OCI-LY7 (cell line): ENCODE measurements at regions not wholly inside any gene's neighbourhood (a gene's known extent, or its start where the extent isn't known, plus 50 kb on each side); places are given as distances from the start of the nearest gene placed in this dataset.

Experiments
- BruUV-seq: library from RNA; stranded (reverse); fragments of 400-500 nt; replicated peaks from 2 replicates; lab custom pipeline; 2021; lab: Mats Ljungman, UMichigan
- CTCF ChIA-PET: fragments of 300-600 bp; sonication (Branson Sonifier 250); formaldehyde crosslinking; loops from one replicate; lab custom pipeline; 2022; ENCODE audit warnings: antibody characterized with exemption; ENCODE audit not compliant: unreplicated experiment; lab: Charles Lee
- POLR2A ChIA-PET: fragments of 300-600 bp; sonication (Branson Sonifier 250); formaldehyde crosslinking; loops from one replicate; lab custom pipeline; 2022; ENCODE audit warnings: antibody characterized with exemption; lab: Charles Lee
- DNase-seq: peaks from one replicate; pipeline ENCODE4 v3.0.0-alpha.2; 2015; ENCODE audit warnings: low spot score
- H2AFZ ChIP-seq: fragments of 200-600 bp; sonication (generic), shearing (Covaris generic); 2 replicates; pipeline ENCODE4 v1.6.1; 2014; ENCODE audit warnings: mild to moderate bottlenecking, antibody characterized with exemption, low read length, moderate library complexity
- H3K27ac ChIP-seq: fragments of 200-600 bp; sonication (generic); 2 replicates; pipeline ENCODE4 v1.5.1; 2014; ENCODE audit warnings: mixed run types, low read depth, mild to moderate bottlenecking, moderate library complexity, low read length, inconsistent platforms; ENCODE audit not compliant: poor library complexity, severe bottlenecking
- H3K36me3 ChIP-seq: fragments of 200-600 bp; sonication (generic); 2 replicates; pipeline ENCODE4 v1.6.1; 2014; ENCODE audit warnings: mild to moderate bottlenecking, antibody characterized with exemption, low read length, moderate library complexity, mixed read lengths; ENCODE audit not compliant: insufficient read depth
- H3K4me1 ChIP-seq: fragments of 200-600 bp; sonication (generic); 2 replicates; pipeline ENCODE4 v1.5.1; 2014; ENCODE audit warnings: mild to moderate bottlenecking, low read length; ENCODE audit not compliant: insufficient read depth, poor library complexity, severe bottlenecking
- H3K4me2 ChIP-seq: fragments of 200-600 bp; sonication (generic); 2 replicates; pipeline ENCODE4 v1.6.1; 2014; ENCODE audit warnings: mild to moderate bottlenecking, low read length
- H3K4me3 ChIP-seq: fragments of 200-600 bp; sonication (generic); 2 replicates; pipeline ENCODE4 v1.5.1; 2014; ENCODE audit warnings: mild to moderate bottlenecking, low read depth, low read length; ENCODE audit not compliant: poor library complexity, severe bottlenecking
- H3K79me2 ChIP-seq: fragments of 200-600 bp; sonication (generic); 2 replicates; pipeline ENCODE4 v1.6.1; 2016; ENCODE audit warnings: low read depth, mild to moderate bottlenecking, low read length, moderate library complexity, mixed read lengths; ENCODE audit not compliant: insufficient read depth
- H3K9me2 ChIP-seq: fragments of 200-600 bp; sonication (generic); 2 replicates; pipeline ENCODE4 v1.6.1; 2016; ENCODE audit warnings: mild to moderate bottlenecking, low read length, mixed read lengths; ENCODE audit not compliant: insufficient read depth
- H3K9me3 ChIP-seq: fragments of 200-600 bp; sonication (generic); 2 replicates; pipeline ENCODE4 v1.6.1; 2014; ENCODE audit warnings: mild to moderate bottlenecking, mixed run types, low read length, mixed read lengths
- H4K20me1 ChIP-seq: fragments of 200-600 bp; sonication (generic); 2 replicates; pipeline ENCODE4 v1.6.1; 2014; ENCODE audit warnings: mild to moderate bottlenecking, antibody characterized with exemption, low read length, moderate library complexity, mixed read lengths; ENCODE audit not compliant: insufficient read depth
- EZH2phosphoT487 ChIP-seq: fragments of 200-600 bp; sonication (generic); IDR thresholded peaks from 2 replicates; pipeline ENCODE4 v1.6.1; 2018; ENCODE audit warnings: low read depth, borderline replicate concordance, mild to moderate bottlenecking, mixed run types, antibody characterized with exemption, low read length, moderate library complexity, mixed read lengths
- intact Hi-C: fragments of 100-400 bp; cut with micrococcal nuclease; formaldehyde crosslinking; loops from one replicate; pipeline ENCODE4 v1.10.0; 2022; ENCODE audit not compliant: unreplicated experiment
- TF ChIP-seq, protein P1 (sequence below): fragments of 200-600 bp; sonication (generic); conservative IDR thresholded peaks from 2 replicates; pipeline ENCODE4 v1.5.1; 2014; ENCODE audit warnings: mild to moderate bottlenecking, antibody characterized with exemption, low read length, moderate library complexity, mixed read lengths

DNA sequence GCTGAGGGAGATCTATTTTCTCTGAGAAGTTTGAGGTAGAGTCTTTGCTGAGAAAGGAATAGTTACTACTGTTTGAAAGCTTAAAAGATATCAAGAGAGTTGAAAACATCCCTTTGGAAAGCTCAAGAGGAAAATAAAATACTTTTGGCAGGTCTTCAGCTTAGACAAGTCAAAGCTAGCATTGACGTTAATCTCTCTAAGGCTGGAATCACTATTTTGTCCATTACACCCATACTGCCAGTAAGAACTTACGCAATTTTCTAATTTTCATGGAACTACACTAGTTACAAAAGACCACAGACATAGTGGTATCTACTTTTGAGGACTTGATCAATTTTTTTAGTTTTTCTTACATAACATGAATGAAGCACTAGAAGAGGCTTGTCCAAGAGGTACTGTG, 494.9 kb downstream of the PSAT1 start:
- no peak overlapping the region for H2AFZ ChIP-seq
- no peaks in the 10 kb centered on the region for H3K9me2 ChIP-seq
- ChIA-PET POLR2A (no interaction called here), CTCF (no interaction called here)
- H3K4me1 ChIP-seq = no peaks in the 10 kb centered on the region
- no peak for TF ChIP-seq EZH2phosphoT487
- TF ChIP-seq, protein P1, sequence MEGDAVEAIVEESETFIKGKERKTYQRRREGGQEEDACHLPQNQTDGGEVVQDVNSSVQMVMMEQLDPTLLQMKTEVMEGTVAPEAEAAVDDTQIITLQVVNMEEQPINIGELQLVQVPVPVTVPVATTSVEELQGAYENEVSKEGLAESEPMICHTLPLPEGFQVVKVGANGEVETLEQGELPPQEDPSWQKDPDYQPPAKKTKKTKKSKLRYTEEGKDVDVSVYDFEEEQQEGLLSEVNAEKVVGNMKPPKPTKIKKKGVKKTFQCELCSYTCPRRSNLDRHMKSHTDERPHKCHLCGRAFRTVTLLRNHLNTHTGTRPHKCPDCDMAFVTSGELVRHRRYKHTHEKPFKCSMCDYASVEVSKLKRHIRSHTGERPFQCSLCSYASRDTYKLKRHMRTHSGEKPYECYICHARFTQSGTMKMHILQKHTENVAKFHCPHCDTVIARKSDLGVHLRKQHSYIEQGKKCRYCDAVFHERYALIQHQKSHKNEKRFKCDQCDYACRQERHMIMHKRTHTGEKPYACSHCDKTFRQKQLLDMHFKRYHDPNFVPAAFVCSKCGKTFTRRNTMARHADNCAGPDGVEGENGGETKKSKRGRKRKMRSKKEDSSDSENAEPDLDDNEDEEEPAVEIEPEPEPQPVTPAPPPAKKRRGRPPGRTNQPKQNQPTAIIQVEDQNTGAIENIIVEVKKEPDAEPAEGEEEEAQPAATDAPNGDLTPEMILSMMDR = no peak
- no peaks in the 10 kb centered on the region for H3K79me2 ChIP-seq
- no TSS peak for BruUV-seq
- no peaks in the 10 kb centered on the region for H3K36me3 ChIP-seq
- no peaks in the 10 kb centered on the region for H3K9me3 ChIP-seq
- no peaks in the 10 kb centered on the region for H4K20me1 ChIP-seq
- no peak for DNase-seq
- intact Hi-C loops = no loop called here
- H3K27ac ChIP-seq = no peak overlapping the region
- H3K4me3 ChIP-seq = no peak overlapping the region
- no peak overlapping the region for H3K4me2 ChIP-seq

DNA sequence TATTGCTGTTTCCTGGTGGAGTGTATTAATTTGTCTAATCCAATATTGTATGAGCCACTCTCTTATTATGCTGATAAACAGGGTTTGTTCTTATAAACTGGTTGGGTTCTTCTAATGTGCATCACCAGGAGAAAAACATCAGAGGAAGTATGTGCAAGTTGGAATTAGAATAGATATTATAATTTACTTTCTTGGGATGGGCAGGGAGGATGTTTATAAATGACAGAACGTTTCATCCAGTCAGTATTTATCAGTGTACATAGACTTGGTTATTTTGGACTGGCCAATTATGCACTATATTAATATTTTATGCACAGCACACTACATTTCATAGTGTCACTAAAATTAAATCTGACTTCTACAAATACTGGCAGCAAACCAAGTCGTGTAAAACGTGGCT, 495.8 kb downstream of the PSAT1 start:
- ChIA-PET POLR2A (no interaction called here), CTCF (no interaction called here)
- DNase-seq = no peak
- intact Hi-C loops = no loop called here
- no peaks in the 10 kb centered on the region for H3K36me3 ChIP-seq
- H3K27ac ChIP-seq = no peak overlapping the region
- BruUV-seq = no TSS peak
- no peaks in the 10 kb centered on the region for H4K20me1 ChIP-seq
- H3K4me2 ChIP-seq = no peak overlapping the region
- H3K9me2 ChIP-seq = no peaks in the 10 kb centered on the region
- no peaks in the 10 kb centered on the region for H3K4me1 ChIP-seq
- H2AFZ ChIP-seq = no peak overlapping the region
- TF ChIP-seq, protein P1 = no peak
- no peak for TF ChIP-seq EZH2phosphoT487
- H3K79me2 ChIP-seq = no peaks in the 10 kb centered on the region
- no peak overlapping the region for H3K4me3 ChIP-seq
- no peaks in the 10 kb centered on the region for H3K9me3 ChIP-seq

DNA sequence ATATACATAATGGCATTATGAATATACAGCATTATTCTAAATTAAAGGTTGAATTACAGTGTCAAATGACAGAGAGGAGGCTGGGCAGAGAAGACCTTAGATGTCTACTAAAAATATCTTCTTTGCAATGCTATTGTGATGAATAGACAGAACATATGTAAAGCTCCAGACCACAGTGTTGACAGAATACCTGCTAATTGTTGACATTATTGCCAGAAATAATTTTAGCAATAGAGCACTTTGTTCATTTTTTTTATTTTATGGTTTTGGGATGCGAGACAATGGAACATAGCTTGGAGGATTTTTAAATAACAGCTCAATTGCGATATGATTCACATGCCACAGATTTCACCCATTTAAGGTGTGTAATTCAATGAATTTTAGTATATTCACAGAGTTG, 508.8 kb downstream of the PSAT1 start:
- H3K36me3 ChIP-seq = no peaks in the 10 kb centered on the region
- TF ChIP-seq, protein P1 = no peak
- TF ChIP-seq EZH2phosphoT487 = no peak
- CTCF ChIA-PET = no interaction called here
- no peak for DNase-seq
- no peaks in the 10 kb centered on the region for H3K9me2 ChIP-seq
- no peaks in the 10 kb centered on the region for H4K20me1 ChIP-seq
- no peaks in the 10 kb centered on the region for H3K4me1 ChIP-seq
- intact Hi-C loops = no loop called here
- H3K4me3 ChIP-seq = no peak overlapping the region
- H3K9me3 ChIP-seq = no peaks in the 10 kb centered on the region
- H3K79me2 ChIP-seq = no peaks in the 10 kb centered on the region
- no peak overlapping the region for H3K27ac ChIP-seq
- no peak overlapping the region for H3K4me2 ChIP-seq
- no TSS peak for BruUV-seq
- no peak overlapping the region for H2AFZ ChIP-seq
- POLR2A ChIA-PET = no interaction called here
